ENCODE measurements at regions not wholly inside any gene's neighbourhood (a gene's known extent, or its start where the extent isn't known, plus 50 kb on each side); places are given as distances from the start of the nearest gene placed in this dataset.

DNA sequence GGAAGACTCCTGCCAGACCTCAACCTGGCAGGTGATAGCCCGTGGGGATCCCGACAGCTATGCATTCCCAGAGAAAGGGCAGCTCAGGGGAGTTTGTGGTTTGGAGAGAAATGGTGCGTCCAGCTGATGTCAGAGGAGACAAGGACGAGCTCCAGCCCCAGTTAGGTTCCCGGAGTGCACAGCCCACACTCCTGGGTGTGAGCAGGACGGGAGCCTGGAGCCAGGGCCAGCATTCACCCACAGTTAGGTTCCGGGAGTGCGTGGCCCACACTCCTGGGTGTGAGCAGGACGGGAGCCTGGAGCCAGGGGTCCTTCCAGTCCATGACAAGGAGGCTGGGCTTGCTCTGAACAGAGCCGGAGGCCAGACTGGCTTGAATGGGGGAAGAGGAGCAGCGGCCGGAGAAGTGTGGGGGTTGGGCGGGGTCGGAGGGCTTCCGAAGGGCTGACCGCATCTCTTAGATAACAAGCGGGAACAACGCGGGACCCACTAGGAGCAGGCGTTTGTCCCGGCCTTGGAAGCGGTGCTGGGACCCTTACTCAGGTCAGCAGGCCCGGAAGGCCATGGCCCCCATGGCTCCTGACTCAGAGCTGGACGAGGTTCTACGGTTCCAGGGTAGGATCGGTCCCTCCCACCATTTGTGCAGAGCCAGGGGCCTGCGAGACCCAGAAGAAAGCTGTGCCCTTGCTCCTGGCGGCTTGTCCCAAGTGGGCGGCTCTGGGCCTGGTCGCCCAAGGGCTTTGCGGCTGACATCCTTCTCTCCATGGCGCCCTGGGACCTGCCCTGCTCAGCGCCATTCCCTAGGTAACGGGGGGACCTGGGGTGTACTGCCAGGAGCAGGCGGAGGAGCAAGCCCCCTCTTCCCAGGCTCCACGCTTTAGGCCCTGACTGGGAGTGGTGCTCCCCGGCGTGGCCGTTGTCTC lies 185.6 kb downstream of the RTP5 start:
- TF ChIP-seq, protein P1, sequence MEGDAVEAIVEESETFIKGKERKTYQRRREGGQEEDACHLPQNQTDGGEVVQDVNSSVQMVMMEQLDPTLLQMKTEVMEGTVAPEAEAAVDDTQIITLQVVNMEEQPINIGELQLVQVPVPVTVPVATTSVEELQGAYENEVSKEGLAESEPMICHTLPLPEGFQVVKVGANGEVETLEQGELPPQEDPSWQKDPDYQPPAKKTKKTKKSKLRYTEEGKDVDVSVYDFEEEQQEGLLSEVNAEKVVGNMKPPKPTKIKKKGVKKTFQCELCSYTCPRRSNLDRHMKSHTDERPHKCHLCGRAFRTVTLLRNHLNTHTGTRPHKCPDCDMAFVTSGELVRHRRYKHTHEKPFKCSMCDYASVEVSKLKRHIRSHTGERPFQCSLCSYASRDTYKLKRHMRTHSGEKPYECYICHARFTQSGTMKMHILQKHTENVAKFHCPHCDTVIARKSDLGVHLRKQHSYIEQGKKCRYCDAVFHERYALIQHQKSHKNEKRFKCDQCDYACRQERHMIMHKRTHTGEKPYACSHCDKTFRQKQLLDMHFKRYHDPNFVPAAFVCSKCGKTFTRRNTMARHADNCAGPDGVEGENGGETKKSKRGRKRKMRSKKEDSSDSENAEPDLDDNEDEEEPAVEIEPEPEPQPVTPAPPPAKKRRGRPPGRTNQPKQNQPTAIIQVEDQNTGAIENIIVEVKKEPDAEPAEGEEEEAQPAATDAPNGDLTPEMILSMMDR (conservative IDR thresholded peaks at IDR 0.05), result no peak
- no peak for TF ChIP-seq ZFX (IDR thresholded peaks at IDR 0.05)
- no peak overlapping the region for H3K27ac ChIP-seq

- no peak overlapping the region for H3K27ac ChIP-seq
- TF ChIP-seq, protein P1 (conservative IDR thresholded peaks at IDR 0.05), result no peak
- no peak for TF ChIP-seq ZFX (IDR thresholded peaks at IDR 0.05)
Measured at GRCh38 chr2:242056026-242056425, 186.5 kb downstream of the RTP5 start.

- no peak overlapping the region for H3K27ac ChIP-seq
- TF ChIP-seq, protein P1 (conservative IDR thresholded peaks at IDR 0.05), result no peak
- no peak for TF ChIP-seq ZFX (IDR thresholded peaks at IDR 0.05)
Measured at GRCh38 chr2:242056785-242057184, 187.3 kb downstream of the RTP5 start.

DNA sequence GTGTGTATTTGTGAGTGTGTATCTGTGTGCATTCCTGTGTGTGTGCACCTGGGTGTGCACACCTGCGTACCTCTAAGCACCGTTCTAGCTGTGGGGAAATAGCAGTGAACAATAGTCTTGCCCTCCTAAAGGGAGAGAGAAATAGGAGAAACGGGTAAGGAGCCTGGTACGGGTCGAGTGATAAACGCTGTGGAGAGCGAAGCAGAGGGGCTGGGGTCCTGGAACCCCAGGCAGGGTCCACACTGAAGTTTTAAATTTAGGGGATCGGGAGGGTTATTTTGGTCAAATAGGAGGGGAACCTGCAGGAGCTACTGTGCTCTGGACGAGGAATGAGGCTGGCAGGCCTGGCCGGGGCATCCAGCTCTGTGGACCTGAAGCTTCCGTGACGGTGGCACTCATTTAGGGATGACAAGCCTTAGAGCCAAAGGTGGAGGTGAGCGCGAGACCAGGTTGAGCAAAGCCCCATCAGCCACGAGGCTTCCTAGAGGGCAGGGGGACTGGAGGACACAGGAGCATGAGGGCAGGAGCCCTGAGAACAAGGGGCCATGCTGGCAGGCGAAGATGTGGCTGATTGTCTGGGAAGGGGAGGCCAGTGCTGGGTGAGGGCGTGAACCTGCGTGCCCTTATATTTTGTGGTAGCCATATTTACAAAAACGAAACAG lies 188.0 kb downstream of the RTP5 start:
- TF ChIP-seq, protein P1 (conservative IDR thresholded peaks at IDR 0.05), result no peak
- no peak for TF ChIP-seq ZFX (IDR thresholded peaks at IDR 0.05)
- no peak overlapping the region for H3K27ac ChIP-seq

DNA sequence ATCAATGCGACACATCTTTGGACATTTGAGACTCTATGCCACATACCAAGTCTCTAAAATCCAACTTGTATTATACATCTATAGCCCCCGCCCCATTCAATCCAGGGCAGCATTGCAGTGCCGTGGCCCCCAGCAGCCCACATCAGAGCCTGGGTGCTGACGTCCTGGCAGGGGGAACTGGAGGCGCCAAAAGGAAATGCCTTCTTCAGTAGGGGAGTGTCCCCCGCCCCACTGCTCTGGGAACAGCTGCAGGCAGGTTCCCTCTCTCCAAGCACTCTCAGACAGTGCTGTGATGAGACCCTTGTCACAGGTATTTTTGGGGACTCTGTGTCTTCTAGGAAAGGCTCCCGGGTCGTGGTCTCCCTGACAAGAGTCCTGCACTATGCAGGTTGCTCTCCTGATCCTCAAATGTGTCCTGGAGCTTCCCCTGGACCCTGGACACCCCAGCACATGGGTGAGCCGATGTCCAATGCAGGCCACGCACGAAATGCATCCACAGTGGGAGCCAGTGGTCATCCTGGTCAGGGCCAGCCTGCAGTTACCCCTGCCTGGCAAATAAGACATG lies 188.7 kb downstream of the RTP5 start:
- H3K27ac ChIP-seq, result no peak overlapping the region
- TF ChIP-seq, protein P1 (conservative IDR thresholded peaks at IDR 0.05), result no peak
- no peak for TF ChIP-seq ZFX (IDR thresholded peaks at IDR 0.05)

- TF ChIP-seq, protein P1 (conservative IDR thresholded peaks at IDR 0.05), result no peak
- no peak for TF ChIP-seq ZFX (IDR thresholded peaks at IDR 0.05)
Measured at GRCh38 chr2:242059566-242059965, 190.0 kb downstream of the RTP5 start.

More at GRCh38 chr2:242059566-242059965, 190.0 kb downstream of the RTP5 start:
- no peak overlapping the region for H3K27ac ChIP-seq
